ENCODE measurements at regions not wholly inside any gene's neighbourhood (a gene's known extent, or its start where the extent isn't known, plus 50 kb on each side); places are given as distances from the start of the nearest gene placed in this dataset.

- no peak for TF ChIP-seq CTCF (IDR thresholded peaks at IDR 0.05; ENCODE audit: low read depth, low read length, missing control alignments)
- no peak for DNase-seq (ENCODE audit: extremely low read depth, low read depth)
- H3K4me3 ChIP-seq (replicated peaks; ENCODE audit: low read depth, low read length), result no peak overlapping the region
These were observed 137.2 kb upstream of the ZNF608 start for GRCh38 chr5:124883681-124884080.

- no peak for DNase-seq (ENCODE audit: extremely low read depth, low read depth)
- no peak for TF ChIP-seq CTCF (IDR thresholded peaks at IDR 0.05; ENCODE audit: low read depth, low read length, missing control alignments)
- no peak overlapping the region for H3K4me3 ChIP-seq (replicated peaks; ENCODE audit: low read depth, low read length)
These were observed 137.7 kb upstream of the ZNF608 start for GRCh38 chr5:124884114-124884513.

GRCh38 chr5:124885490-124885889 lies 139.1 kb upstream of the ZNF608 start:
- H3K4me3 ChIP-seq (replicated peaks; ENCODE audit: low read depth, low read length), result no peak overlapping the region
- TF ChIP-seq CTCF (IDR thresholded peaks at IDR 0.05; ENCODE audit: low read depth, low read length, missing control alignments), result no peak
- no peak for DNase-seq (ENCODE audit: extremely low read depth, low read depth)

- no peak for TF ChIP-seq CTCF (IDR thresholded peaks at IDR 0.05; ENCODE audit: low read depth, low read length, missing control alignments)
- DNase-seq (ENCODE audit: extremely low read depth, low read depth), result no peak
- H3K4me3 ChIP-seq (replicated peaks; ENCODE audit: low read depth, low read length), result no peak overlapping the region
These were observed 140.8 kb upstream of the ZNF608 start for GRCh38 chr5:124887223-124887622.

GRCh38 chr5:124888050-124888506 lies 141.6 kb upstream of the ZNF608 start:
- no peak overlapping the region for H3K4me3 ChIP-seq (replicated peaks; ENCODE audit: low read depth, low read length)
- TF ChIP-seq CTCF (IDR thresholded peaks at IDR 0.05; ENCODE audit: low read depth, low read length, missing control alignments), result no peak
- DNase-seq (ENCODE audit: extremely low read depth, low read depth), result no peak

GRCh38 chr5:124888622-124889485 lies 142.4 kb upstream of the ZNF608 start:
- no peak for TF ChIP-seq CTCF (IDR thresholded peaks at IDR 0.05; ENCODE audit: low read depth, low read length, missing control alignments)
- no peak overlapping the region for H3K4me3 ChIP-seq (replicated peaks; ENCODE audit: low read depth, low read length)

More at GRCh38 chr5:124888622-124889485, 142.4 kb upstream of the ZNF608 start:
- no peak for DNase-seq (ENCODE audit: extremely low read depth, low read depth)
